ENCODE measurements at regions not wholly inside any gene's neighbourhood (a gene's known extent, or its start where the extent isn't known, plus 50 kb on each side); places are given as distances from the start of the nearest gene placed in this dataset.

- TF ChIP-seq CTCF (IDR thresholded peaks at IDR 0.05; ENCODE audit: insufficient read depth, low read length) (no peak), SPI1 (IDR thresholded peaks at IDR 0.05; ENCODE audit: borderline replicate concordance, low read depth) (no peak), POLR2AphosphoS5 (IDR thresholded peaks at IDR 0.05; ENCODE audit: low read depth) (no peak), GABPA (IDR thresholded peaks at IDR 0.05; ENCODE audit: low read depth) (no peak)
Observed at GRCh38 chr2:142598846-142599245, 278.6 kb upstream of the KYNU start.

Measured in HL-60 (cell line).